HT1080 (cell line): ENCODE measurements at regions not wholly inside any gene's neighbourhood (a gene's known extent, or its start where the extent isn't known, plus 50 kb on each side); places are given as distances from the start of the nearest gene placed in this dataset. TPM values are rescaled to one million over a fixed set of nuclear protein-coding genes. Genes with fewer than 3 reads are reported as not detected.

Experiments
- DNase-seq: peaks from one replicate; pipeline ENCODE4 v3.0.0-alpha.2; 2015; ENCODE audit warnings: low read depth
- small RNA-seq: library from RNA; depleted of rRNA; stranded (forward); fragments of <200 nt; gene quantifications from one replicate; pipeline ENCODE3, GENCODE V24; 2014

DNA sequence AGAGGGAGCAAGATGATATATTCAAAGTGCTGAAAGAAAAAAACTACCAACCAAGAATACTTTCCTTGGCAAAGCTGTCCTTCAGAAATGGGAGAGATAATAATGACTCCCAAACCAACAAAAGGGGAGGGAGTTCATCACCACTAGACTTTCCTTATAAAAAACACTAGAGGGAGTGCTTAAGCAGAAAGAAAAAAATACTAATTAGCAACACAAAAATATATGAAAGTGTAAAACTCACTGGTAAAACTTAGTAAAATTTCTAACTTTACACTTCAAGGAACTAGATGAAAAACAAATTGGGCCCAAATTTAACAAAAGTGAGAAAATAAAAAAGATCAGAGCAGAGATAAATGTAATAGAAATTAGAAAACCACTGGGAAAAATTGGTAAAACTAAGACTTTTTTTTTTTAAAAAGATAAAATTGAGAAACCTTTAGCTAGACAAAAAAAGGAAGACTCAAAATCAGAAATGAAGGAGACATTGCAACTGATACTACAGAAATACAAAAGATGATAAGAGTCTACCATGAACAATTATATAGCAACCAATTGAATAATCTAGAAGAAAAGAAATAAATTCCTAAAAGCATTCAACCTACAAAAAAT is 60.4 kb upstream of the FAR2 start:
- peak; percentile 40 for DNase-seq

Small RNAs in the stretch of these regions (small RNA-seq; reads per million reads assigned to genes)
- gene AC024255.1, result not detected
